ENCODE measurements at regions not wholly inside any gene's neighbourhood (a gene's known extent, or its start where the extent isn't known, plus 50 kb on each side); places are given as distances from the start of the nearest gene placed in this dataset.

GRCh38 chr5:97543166-97543565, 360.1 kb upstream of the RIOK2 start:
- in situ Hi-C loops (cut with HindIII; ENCODE audit: low pct_unique_long_range_greater_than_20kb, low sequenced_read_pairs) = no loop called here
- no peak for DNase-seq (ENCODE audit: low read depth in 1 of 2, low spot score in 1 of 2)
- TF ChIP-seq JUND (IDR thresholded peaks at IDR 0.05; ENCODE audit: low read depth) = no peak

- in situ Hi-C loops (cut with HindIII; ENCODE audit: low pct_unique_long_range_greater_than_20kb, low sequenced_read_pairs) = no loop called here
- DNase-seq (ENCODE audit: low read depth in 1 of 2, low spot score in 1 of 2) = no peak
- TF ChIP-seq JUND (IDR thresholded peaks at IDR 0.05; ENCODE audit: low read depth) = no peak
Measured at GRCh38 chr5:97544240-97544639, 361.2 kb upstream of the RIOK2 start.

GRCh38 chr5:97544678-97545077, 361.6 kb upstream of the RIOK2 start:
- no peak for DNase-seq (ENCODE audit: low read depth in 1 of 2, low spot score in 1 of 2)
- TF ChIP-seq JUND (IDR thresholded peaks at IDR 0.05; ENCODE audit: low read depth) = no peak
- in situ Hi-C loops (cut with HindIII; ENCODE audit: low pct_unique_long_range_greater_than_20kb, low sequenced_read_pairs) = no loop called here

GRCh38 chr5:97545446-97545845, 362.4 kb upstream of the RIOK2 start:
- in situ Hi-C loops (cut with HindIII; ENCODE audit: low pct_unique_long_range_greater_than_20kb, low sequenced_read_pairs) = no loop called here
- DNase-seq (ENCODE audit: low read depth in 1 of 2, low spot score in 1 of 2) = no peak
- TF ChIP-seq JUND (IDR thresholded peaks at IDR 0.05; ENCODE audit: low read depth) = no peak

GRCh38 chr5:97545886-97546535, 363.0 kb upstream of the RIOK2 start:
- no peak for TF ChIP-seq JUND (IDR thresholded peaks at IDR 0.05; ENCODE audit: low read depth)
- DNase-seq (ENCODE audit: low read depth in 1 of 2, low spot score in 1 of 2) = no peak
- in situ Hi-C loops (cut with HindIII; ENCODE audit: low pct_unique_long_range_greater_than_20kb, low sequenced_read_pairs) = no loop called here

GRCh38 chr5:97547430-97547829, 364.4 kb upstream of the RIOK2 start:
- in situ Hi-C loops (cut with HindIII; ENCODE audit: low pct_unique_long_range_greater_than_20kb, low sequenced_read_pairs) = no loop called here
- TF ChIP-seq JUND (IDR thresholded peaks at IDR 0.05; ENCODE audit: low read depth) = no peak

GRCh38 chr5:97547999-97548738, 365.1 kb upstream of the RIOK2 start:
- TF ChIP-seq JUND (IDR thresholded peaks at IDR 0.05; ENCODE audit: low read depth) = no peak
- in situ Hi-C loops (cut with HindIII; ENCODE audit: low pct_unique_long_range_greater_than_20kb, low sequenced_read_pairs) = no loop called here
- no peak for DNase-seq (ENCODE audit: low read depth in 1 of 2, low spot score in 1 of 2)

More at GRCh38 chr5:97547430-97547829, 364.4 kb upstream of the RIOK2 start:
- DNase-seq (ENCODE audit: low read depth in 1 of 2, low spot score in 1 of 2) = no peak

- no peak for DNase-seq (ENCODE audit: low read depth in 1 of 2, low spot score in 1 of 2)
- in situ Hi-C loops (cut with HindIII; ENCODE audit: low pct_unique_long_range_greater_than_20kb, low sequenced_read_pairs) = no loop called here
- no peak for TF ChIP-seq JUND (IDR thresholded peaks at IDR 0.05; ENCODE audit: low read depth)
Measured at GRCh38 chr5:97548739-97549080, 365.7 kb upstream of the RIOK2 start.

- no peak for DNase-seq (ENCODE audit: low read depth in 1 of 2, low spot score in 1 of 2)
- TF ChIP-seq JUND (IDR thresholded peaks at IDR 0.05; ENCODE audit: low read depth) = no peak
- in situ Hi-C loops (cut with HindIII; ENCODE audit: low pct_unique_long_range_greater_than_20kb, low sequenced_read_pairs) = no loop called here
Measured at GRCh38 chr5:97549496-97549895, 366.4 kb upstream of the RIOK2 start.

- no peak for DNase-seq (ENCODE audit: low read depth in 1 of 2, low spot score in 1 of 2)
- in situ Hi-C loops (cut with HindIII; ENCODE audit: low pct_unique_long_range_greater_than_20kb, low sequenced_read_pairs) = no loop called here
Measured at GRCh38 chr5:97550164-97550563, 367.1 kb upstream of the RIOK2 start.

GRCh38 chr5:97550818-97551217, 367.8 kb upstream of the RIOK2 start:
- no peak for TF ChIP-seq JUND (IDR thresholded peaks at IDR 0.05; ENCODE audit: low read depth)
- in situ Hi-C loops (cut with HindIII; ENCODE audit: low pct_unique_long_range_greater_than_20kb, low sequenced_read_pairs) = no loop called here

More at GRCh38 chr5:97550164-97550563, 367.1 kb upstream of the RIOK2 start:
- TF ChIP-seq JUND (IDR thresholded peaks at IDR 0.05; ENCODE audit: low read depth) = no peak

GRCh38 chr5:97553604-97554452, 370.8 kb upstream of the RIOK2 start:
- in situ Hi-C loops (cut with HindIII; ENCODE audit: low pct_unique_long_range_greater_than_20kb, low sequenced_read_pairs) = no loop called here
- TF ChIP-seq JUND (IDR thresholded peaks at IDR 0.05; ENCODE audit: low read depth) = no peak

More at GRCh38 chr5:97550818-97551217, 367.8 kb upstream of the RIOK2 start:
- no peak for DNase-seq (ENCODE audit: low read depth in 1 of 2, low spot score in 1 of 2)

More at GRCh38 chr5:97553604-97554452, 370.8 kb upstream of the RIOK2 start:
- DNase-seq (ENCODE audit: low read depth in 1 of 2, low spot score in 1 of 2) = no peak

All from T47D (cell line).